Breast epithelium (tissue), 4 donors: ENCODE measurements at regions not wholly inside any gene's neighbourhood (a gene's known extent, or its start where the extent isn't known, plus 50 kb on each side); places are given as distances from the start of the nearest gene placed in this dataset.

Experiments used
- DNase-seq, 2 donors: peaks; one replicate each; pipeline ENCODE4 v3.0.0-alpha.2; 2019; ENCODE audit warnings: low spot score in 2 of 2
- H3K27ac ChIP-seq, 2 donors: fragments of 200-600 bp; sonication (generic) in 1 of 2; one replicate each; pipeline ENCODE4 v1.5.1; 2016 to 2019; ENCODE audit warnings: mild to moderate bottlenecking in 1 of 2
- H3K27me3 ChIP-seq, 2 donors: fragments of 200-600 bp; sonication (generic) in 1 of 2; one replicate each; pipeline versions ENCODE4 v1.5.1 to v1.6.0; 2017 to 2019; ENCODE audit warnings: control low read depth in 1 of 2, mild to moderate bottlenecking in 1 of 2
- H3K36me3 ChIP-seq: fragments of 200-600 bp; one replicate; pipeline ENCODE4 v1.5.1; 2019
- H3K4me1 ChIP-seq, 2 donors: fragments of 200-600 bp; sonication (generic); one replicate each; pipeline ENCODE4 v1.5.1; 2016 to 2019; ENCODE audit warnings: control low read depth in 1 of 2
- H3K4me3 ChIP-seq, 3 donors: fragments of 200-600 bp; sonication (generic); 1 replicate in 2 of 3; 2 replicates in 1 of 3; pipeline ENCODE4 v1.5.1; 2016 to 2019; ENCODE audit warnings: mild to moderate bottlenecking in 3 of 3, moderate library complexity in 2 of 3
- H3K9me3 ChIP-seq, 2 donors: fragments of 200-600 bp; sonication (generic) in 1 of 2; one replicate each; pipeline ENCODE4 v1.5.1; 2016 to 2019; ENCODE audit warnings: control low read depth in 1 of 2
- POLR2A ChIP-seq: fragments of 450-650 bp; IDR thresholded peaks from one replicate; pipeline ENCODE4 v1.6.1; 2016; ENCODE audit warnings: antibody characterized with exemption, mild to moderate bottlenecking, moderate library complexity
- POLR2AphosphoS5 ChIP-seq, 3 donors: sonication (generic); formaldehyde crosslinking; IDR thresholded peaks; one replicate each; pipeline ENCODE4 v1.6.1; 2017; ENCODE audit warnings: antibody characterized with exemption in 3 of 3
- intact Hi-C: fragments of 100-400 bp; cut with DNase I; formaldehyde crosslinking; loops from one replicate; pipeline ENCODE4 v1.15.1; 2023; ENCODE audit warnings: low total_unique reads
- TF ChIP-seq, protein P1 (sequence below), 3 donors: fragments of 450-650 bp; IDR thresholded peaks; one replicate each; pipeline ENCODE4 v1.5.1; 2016 to 2017; ENCODE audit warnings: antibody characterized with exemption in 3 of 3, mild to moderate bottlenecking in 3 of 3, moderate library complexity in 3 of 3

DNA sequence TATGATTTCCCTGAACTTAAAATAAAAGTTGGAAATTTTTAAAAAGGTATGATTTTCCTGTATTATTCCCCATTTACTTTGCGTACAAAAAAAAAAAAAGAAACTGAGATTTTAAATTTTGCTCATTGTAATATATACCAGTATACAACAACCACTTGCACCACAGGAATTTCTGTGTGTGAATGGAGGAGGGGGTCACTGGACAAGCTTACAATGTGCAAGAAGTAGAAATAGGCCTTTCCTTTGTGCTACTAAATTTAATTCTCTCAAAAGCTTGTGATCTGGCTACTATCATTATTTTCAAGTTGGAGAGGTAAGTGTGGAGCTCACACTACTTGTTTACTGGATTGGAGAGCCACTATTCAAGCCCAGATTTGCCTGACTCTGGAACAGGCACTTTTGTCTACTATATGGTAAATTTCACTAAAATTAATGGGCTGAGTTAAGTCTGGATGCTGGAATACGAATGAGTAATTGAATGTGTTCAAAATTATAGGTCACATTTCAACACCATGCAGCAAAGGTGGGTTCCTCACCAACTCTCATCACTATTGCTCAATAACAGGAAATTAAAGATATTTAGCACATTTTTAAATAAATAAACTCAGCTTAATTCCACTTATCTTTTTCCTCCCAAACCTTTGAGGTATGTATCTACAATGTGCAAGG, 148.0 kb upstream of the MBNL1 start:
- intact Hi-C loops = no loop called here
- Histone ChIP-seq H3K4me1 (no peaks in the 10 kb centered on the region), H3K27ac (peak overlapping the region in 1 of 2 donors; percentile 49), H3K4me3 (no peak overlapping the region), H3K9me3 (no peaks in the 10 kb centered on the region), H3K36me3 (no peaks in the 10 kb centered on the region), H3K27me3 (no peaks in the 10 kb centered on the region)
- TF ChIP-seq POLR2A (no peak), POLR2AphosphoS5 (IDR thresholded peaks at IDR 0.05) (no peak)
- TF ChIP-seq, protein P1, sequence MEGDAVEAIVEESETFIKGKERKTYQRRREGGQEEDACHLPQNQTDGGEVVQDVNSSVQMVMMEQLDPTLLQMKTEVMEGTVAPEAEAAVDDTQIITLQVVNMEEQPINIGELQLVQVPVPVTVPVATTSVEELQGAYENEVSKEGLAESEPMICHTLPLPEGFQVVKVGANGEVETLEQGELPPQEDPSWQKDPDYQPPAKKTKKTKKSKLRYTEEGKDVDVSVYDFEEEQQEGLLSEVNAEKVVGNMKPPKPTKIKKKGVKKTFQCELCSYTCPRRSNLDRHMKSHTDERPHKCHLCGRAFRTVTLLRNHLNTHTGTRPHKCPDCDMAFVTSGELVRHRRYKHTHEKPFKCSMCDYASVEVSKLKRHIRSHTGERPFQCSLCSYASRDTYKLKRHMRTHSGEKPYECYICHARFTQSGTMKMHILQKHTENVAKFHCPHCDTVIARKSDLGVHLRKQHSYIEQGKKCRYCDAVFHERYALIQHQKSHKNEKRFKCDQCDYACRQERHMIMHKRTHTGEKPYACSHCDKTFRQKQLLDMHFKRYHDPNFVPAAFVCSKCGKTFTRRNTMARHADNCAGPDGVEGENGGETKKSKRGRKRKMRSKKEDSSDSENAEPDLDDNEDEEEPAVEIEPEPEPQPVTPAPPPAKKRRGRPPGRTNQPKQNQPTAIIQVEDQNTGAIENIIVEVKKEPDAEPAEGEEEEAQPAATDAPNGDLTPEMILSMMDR (IDR thresholded peaks at IDR 0.05) = no peak
- no peak for DNase-seq

DNA sequence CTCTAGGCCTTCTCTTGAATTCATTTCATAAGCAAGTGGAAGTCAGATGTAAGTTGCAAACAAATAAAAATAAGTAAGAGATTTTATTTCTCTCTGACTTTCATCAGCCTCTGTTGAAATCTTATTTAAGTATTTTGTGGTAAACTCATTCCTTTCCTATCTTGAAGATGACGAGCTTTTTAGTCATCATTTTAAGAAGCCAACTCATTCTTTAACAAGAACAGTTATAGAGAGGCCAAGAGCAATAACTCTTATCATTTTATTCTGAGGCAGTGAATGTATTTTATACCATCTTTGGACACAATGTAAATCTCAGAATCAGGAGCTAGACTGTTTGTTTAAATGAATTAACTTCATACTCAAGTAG, 147.5 kb upstream of the MBNL1 start:
- Histone ChIP-seq H3K36me3 (no peaks in the 10 kb centered on the region), H3K27me3 (no peaks in the 10 kb centered on the region), H3K4me3 (no peak overlapping the region), H3K27ac (no peak overlapping the region), H3K4me1 (no peaks in the 10 kb centered on the region), H3K9me3 (no peaks in the 10 kb centered on the region)
- DNase-seq = no peak
- TF ChIP-seq POLR2A = no peak
- intact Hi-C loops = no loop called here

DNA sequence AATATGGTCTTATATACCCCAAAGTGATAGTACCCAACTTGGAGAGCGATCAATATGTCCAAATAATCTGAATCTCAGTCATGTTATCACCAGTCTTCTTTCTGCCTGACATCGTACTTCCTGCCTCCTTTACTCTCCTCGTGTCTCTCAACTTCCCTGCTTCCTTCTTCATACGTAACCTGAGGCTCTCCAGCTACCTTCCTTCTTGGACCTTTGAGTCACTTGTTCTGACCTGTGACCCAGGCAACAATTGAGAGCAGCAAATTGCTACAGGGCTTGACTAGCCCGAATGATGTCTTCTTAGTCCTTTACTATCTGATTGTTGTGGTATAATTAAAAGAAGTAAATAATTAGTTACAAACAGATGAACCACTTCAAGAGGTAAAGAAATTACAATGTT, 145.9 kb upstream of the MBNL1 start:
- no peak for DNase-seq
- Histone ChIP-seq H3K27me3 (no peaks in the 10 kb centered on the region), H3K4me3 (no peak overlapping the region), H3K4me1 (no peaks in the 10 kb centered on the region), H3K36me3 (no peaks in the 10 kb centered on the region), H3K27ac (no peak overlapping the region), H3K9me3 (no peaks in the 10 kb centered on the region)
- TF ChIP-seq POLR2A = no peak
- TF ChIP-seq, protein P1 (IDR thresholded peaks at IDR 0.05) = no peak
- TF ChIP-seq POLR2AphosphoS5 (IDR thresholded peaks at IDR 0.05) = no peak
- intact Hi-C loops = no loop called here

DNA sequence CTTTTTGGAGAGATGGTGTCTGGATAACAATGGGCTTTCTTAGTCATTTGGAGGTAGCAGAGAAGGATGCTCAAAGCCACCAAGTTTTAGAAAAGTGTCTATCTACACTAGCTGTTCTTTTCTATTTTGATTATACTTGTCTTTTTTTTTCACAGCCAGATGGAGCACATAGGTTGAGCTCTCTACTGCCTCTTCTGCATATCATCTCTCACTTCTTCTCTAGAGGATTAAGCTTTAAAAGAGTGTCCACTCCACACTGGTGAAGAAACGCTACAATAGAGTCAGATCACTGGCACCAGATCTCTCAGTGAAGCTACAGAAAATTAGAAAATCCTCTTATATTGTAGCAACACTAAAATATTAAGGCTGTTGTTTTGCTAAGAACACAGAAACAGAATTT, 145.3 kb upstream of the MBNL1 start:
- DNase-seq = no peak
- intact Hi-C loops = no loop called here
- H3K27me3 ChIP-seq = no peaks in the 10 kb centered on the region
- TF ChIP-seq, protein P1 (IDR thresholded peaks at IDR 0.05) = no peak
- no peak for TF ChIP-seq POLR2AphosphoS5 (IDR thresholded peaks at IDR 0.05)
- TF ChIP-seq POLR2A = no peak
- no peak overlapping the region for H3K4me3 ChIP-seq
- no peaks in the 10 kb centered on the region for H3K36me3 ChIP-seq
- no peaks in the 10 kb centered on the region for H3K4me1 ChIP-seq
- H3K27ac ChIP-seq = no peak overlapping the region
- no peaks in the 10 kb centered on the region for H3K9me3 ChIP-seq

DNA sequence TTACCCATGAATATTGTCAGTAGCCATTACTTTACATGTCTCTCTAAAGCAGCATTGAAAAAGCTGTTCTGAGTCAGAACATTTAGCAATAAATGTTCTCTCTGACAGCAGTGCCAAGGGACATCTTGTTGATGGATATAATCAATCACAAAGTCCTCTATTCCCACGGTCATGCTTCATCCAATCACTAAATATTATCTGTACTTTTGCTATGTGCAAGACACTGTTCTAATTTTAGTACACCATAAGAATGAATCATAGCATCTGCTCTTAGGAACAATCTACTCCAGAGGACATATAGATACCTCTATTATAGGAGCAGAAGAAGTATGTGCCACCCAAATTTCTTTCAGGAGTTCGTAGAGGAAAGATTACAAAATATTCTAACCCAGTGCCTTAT, 142.5 kb upstream of the MBNL1 start:
- Histone ChIP-seq H3K27me3 (no peaks in the 10 kb centered on the region), H3K4me1 (no peaks in the 10 kb centered on the region), H3K36me3 (no peaks in the 10 kb centered on the region), H3K27ac (no peak overlapping the region), H3K4me3 (no peak overlapping the region), H3K9me3 (no peaks in the 10 kb centered on the region)
- DNase-seq = no peak
- intact Hi-C loops = no loop called here
- no peak for TF ChIP-seq POLR2AphosphoS5 (IDR thresholded peaks at IDR 0.05)

DNA sequence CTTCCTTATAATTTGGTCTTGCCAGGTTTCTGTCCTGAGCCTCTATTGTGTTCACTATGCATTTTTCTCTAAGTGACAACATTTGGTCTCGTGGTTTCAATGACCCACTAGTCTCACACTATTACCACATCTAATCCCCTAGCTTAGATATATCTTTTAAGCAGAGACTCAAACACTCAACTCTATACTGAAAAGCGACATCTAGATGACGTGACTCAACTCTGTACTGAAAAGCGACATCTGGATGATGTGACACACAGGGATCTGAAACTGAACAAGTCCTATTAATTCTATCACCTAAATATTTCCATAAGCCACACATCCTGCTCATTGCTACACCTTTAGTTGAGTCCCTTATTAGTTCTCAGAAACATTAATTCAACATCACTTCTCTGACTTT, 141.7 kb upstream of the MBNL1 start:
- H3K27me3 ChIP-seq = no peaks in the 10 kb centered on the region
- no peak overlapping the region for H3K27ac ChIP-seq
- no peak for DNase-seq
- no peaks in the 10 kb centered on the region for H3K9me3 ChIP-seq
- H3K36me3 ChIP-seq = no peaks in the 10 kb centered on the region
- no peaks in the 10 kb centered on the region for H3K4me1 ChIP-seq
- intact Hi-C loops = no loop called here
- no peak for TF ChIP-seq POLR2AphosphoS5 (IDR thresholded peaks at IDR 0.05)
- no peak for TF ChIP-seq POLR2A
- TF ChIP-seq, protein P1 (IDR thresholded peaks at IDR 0.05) = no peak
- H3K4me3 ChIP-seq = no peak overlapping the region
